Sigmoid colon (tissue), 4 donors: ENCODE measurements at regions not wholly inside any gene's neighbourhood (a gene's known extent, or its start where the extent isn't known, plus 50 kb on each side); places are given as distances from the start of the nearest gene placed in this dataset.

Experiments used
- EP300 ChIP-seq, 4 donors: sonication (generic); formaldehyde crosslinking; IDR thresholded peaks; one replicate each; pipeline ENCODE4 v1.6.1; 2017; ENCODE audit warnings: antibody characterized with exemption in 4 of 4
- POLR2A ChIP-seq, 2 donors: fragments of 450-650 bp; IDR thresholded peaks; one replicate each; pipeline ENCODE4 v1.6.1; 2016; ENCODE audit warnings: antibody characterized with exemption in 2 of 2, mild to moderate bottlenecking in 2 of 2, moderate library complexity in 2 of 2
- POLR2AphosphoS5 ChIP-seq, 4 donors: sonication (generic); formaldehyde crosslinking; IDR thresholded peaks; one replicate each; pipeline ENCODE4 v1.6.1; 2017; ENCODE audit warnings: antibody characterized with exemption in 4 of 4
- TF ChIP-seq, protein P1 (sequence below), 4 experiments: fragments of 450-650 bp in 3 of 4; fragments of 200-600 bp in 1 of 4; IDR thresholded peaks; one replicate each; pipeline ENCODE4 v1.5.1; 2016 to 2019; ENCODE audit warnings: antibody characterized with exemption in 4 of 4, mild to moderate bottlenecking in 3 of 4, moderate library complexity in 2 of 4

DNA sequence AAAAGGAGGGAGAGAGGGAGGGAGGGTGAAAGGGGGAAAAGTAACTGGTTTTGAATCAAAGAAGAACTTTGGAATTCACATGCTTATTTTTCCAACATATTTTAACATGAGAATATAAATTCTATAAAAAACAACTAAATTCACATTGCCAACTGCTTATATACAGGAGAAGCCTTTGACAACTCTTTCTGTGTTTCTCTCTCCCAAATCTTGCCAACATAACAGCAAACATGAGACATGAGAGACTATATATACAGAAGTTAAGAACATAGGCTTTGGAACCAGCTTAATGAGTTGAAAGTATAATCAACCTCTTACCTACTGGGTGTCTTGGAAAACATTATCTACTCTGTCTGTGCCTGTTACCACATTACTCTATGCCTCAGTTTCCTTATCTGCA is 493.3 kb downstream of the RFC3 start:
- TF ChIP-seq, protein P1, sequence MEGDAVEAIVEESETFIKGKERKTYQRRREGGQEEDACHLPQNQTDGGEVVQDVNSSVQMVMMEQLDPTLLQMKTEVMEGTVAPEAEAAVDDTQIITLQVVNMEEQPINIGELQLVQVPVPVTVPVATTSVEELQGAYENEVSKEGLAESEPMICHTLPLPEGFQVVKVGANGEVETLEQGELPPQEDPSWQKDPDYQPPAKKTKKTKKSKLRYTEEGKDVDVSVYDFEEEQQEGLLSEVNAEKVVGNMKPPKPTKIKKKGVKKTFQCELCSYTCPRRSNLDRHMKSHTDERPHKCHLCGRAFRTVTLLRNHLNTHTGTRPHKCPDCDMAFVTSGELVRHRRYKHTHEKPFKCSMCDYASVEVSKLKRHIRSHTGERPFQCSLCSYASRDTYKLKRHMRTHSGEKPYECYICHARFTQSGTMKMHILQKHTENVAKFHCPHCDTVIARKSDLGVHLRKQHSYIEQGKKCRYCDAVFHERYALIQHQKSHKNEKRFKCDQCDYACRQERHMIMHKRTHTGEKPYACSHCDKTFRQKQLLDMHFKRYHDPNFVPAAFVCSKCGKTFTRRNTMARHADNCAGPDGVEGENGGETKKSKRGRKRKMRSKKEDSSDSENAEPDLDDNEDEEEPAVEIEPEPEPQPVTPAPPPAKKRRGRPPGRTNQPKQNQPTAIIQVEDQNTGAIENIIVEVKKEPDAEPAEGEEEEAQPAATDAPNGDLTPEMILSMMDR (IDR thresholded peaks at IDR 0.05): no peak
- TF ChIP-seq POLR2AphosphoS5 (IDR thresholded peaks at IDR 0.05) (no peak), POLR2A (IDR thresholded peaks at IDR 0.05) (no peak), EP300 (IDR thresholded peaks at IDR 0.05) (no peak)
